ENCODE measurements at regions not wholly inside any gene's neighbourhood (a gene's known extent, or its start where the extent isn't known, plus 50 kb on each side); places are given as distances from the start of the nearest gene placed in this dataset.

DNA sequence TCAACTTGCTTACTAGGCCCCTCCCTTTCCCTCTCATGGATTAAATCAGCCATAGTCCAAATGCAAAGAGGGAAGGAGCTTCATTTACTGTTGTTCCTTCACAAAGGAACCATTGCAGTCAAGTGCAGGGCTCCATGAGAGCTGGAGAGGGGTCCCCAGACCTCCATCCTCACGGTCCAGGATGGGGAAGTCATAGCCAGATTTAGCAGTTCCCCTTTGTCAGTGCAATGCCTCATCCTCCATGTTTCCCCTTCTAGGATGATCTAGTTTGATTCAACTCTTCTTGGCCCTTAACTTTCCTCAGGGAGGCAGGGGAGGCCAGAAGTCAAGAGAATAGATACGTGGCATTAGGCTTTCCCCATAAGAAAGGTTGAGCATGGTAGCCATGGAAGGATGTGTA is 66.5 kb upstream of the FUCA2 start:
- Histone ChIP-seq H3K4me1 (peaks cover 0 to 9% (median 3%) of the 10 kb centered on the region in 4 donors), H3K9me3 (no peaks in the 10 kb centered on the region), H3K27me3 (no peaks in the 10 kb centered on the region), H3K27ac (no peak overlapping the region), H3K4me3 (no peak overlapping the region), H3K36me3 (no peaks in the 10 kb centered on the region)
- intact Hi-C loops (cut with DNase I; ENCODE audit: low total_unique reads) = loop anchor here (5.0 to 10.0 kb wide), 2 partner anchors 267 to 434 kb away; partner anchors contain the start of gene LTV1
- 44 to 76% (median 57%) methylated on average over 2 of the region's 2 CpGs for WGBS, 5 donors
- DNase-seq = no peak
- TF ChIP-seq POLR2A (IDR thresholded peaks at IDR 0.05) = no peak
- TF ChIP-seq, protein P1, sequence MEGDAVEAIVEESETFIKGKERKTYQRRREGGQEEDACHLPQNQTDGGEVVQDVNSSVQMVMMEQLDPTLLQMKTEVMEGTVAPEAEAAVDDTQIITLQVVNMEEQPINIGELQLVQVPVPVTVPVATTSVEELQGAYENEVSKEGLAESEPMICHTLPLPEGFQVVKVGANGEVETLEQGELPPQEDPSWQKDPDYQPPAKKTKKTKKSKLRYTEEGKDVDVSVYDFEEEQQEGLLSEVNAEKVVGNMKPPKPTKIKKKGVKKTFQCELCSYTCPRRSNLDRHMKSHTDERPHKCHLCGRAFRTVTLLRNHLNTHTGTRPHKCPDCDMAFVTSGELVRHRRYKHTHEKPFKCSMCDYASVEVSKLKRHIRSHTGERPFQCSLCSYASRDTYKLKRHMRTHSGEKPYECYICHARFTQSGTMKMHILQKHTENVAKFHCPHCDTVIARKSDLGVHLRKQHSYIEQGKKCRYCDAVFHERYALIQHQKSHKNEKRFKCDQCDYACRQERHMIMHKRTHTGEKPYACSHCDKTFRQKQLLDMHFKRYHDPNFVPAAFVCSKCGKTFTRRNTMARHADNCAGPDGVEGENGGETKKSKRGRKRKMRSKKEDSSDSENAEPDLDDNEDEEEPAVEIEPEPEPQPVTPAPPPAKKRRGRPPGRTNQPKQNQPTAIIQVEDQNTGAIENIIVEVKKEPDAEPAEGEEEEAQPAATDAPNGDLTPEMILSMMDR (IDR thresholded peaks at IDR 0.05) = no peak

DNA sequence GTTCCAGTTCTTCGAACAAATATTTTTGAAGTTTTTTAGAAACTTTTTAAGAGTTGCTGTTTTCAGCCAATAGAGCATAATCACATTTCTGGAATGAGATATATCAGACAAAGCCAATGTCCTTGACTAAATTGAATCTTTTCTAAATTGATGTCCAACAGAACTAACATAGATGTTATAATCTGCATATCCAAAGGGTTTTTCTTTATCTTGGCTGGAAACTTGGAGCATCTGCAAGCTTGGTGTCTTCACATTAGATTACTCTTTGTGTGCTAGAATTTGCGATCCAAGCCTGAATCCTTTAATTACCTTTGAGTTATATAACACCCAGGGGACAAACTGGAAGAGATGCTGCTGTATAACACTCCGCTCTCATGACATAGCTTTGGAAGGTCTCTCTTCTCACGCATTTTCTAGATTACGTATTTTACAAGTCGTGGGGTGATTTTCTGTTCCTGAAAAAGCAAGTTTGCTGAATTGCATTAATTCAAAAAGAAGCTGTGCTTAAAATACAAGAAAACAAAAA is 64.4 kb upstream of the FUCA2 start:
- peaks cover 0 to 9% (median 3%) of the 10 kb centered on the region in 4 donors for H3K4me1 ChIP-seq
- peak in 1 of 2 donors; percentile 82 for DNase-seq
- H3K27me3 ChIP-seq = no peaks in the 10 kb centered on the region
- intact Hi-C loops (cut with DNase I; ENCODE audit: low total_unique reads) = loop anchor here (5.0 to 10.0 kb wide), 2 partner anchors 269 to 436 kb away; partner anchors contain the start of gene LTV1
- peak overlapping the region in 1 of 5 donors; percentile 1 for H3K27ac ChIP-seq
- WGBS, 5 donors = 77 to 85% (median 79%) methylated on average over 6 of the region's 6 CpGs
- no peak overlapping the region for H3K4me3 ChIP-seq
- no peaks in the 10 kb centered on the region for H3K9me3 ChIP-seq
- no peak for TF ChIP-seq POLR2AphosphoS5 (IDR thresholded peaks at IDR 0.05)
- no peak for TF ChIP-seq EP300 (IDR thresholded peaks at IDR 0.05)
- TF ChIP-seq, protein P1 (IDR thresholded peaks at IDR 0.05) = no peak
- no peak for TF ChIP-seq POLR2A (IDR thresholded peaks at IDR 0.05)
- H3K36me3 ChIP-seq = no peaks in the 10 kb centered on the region

DNA sequence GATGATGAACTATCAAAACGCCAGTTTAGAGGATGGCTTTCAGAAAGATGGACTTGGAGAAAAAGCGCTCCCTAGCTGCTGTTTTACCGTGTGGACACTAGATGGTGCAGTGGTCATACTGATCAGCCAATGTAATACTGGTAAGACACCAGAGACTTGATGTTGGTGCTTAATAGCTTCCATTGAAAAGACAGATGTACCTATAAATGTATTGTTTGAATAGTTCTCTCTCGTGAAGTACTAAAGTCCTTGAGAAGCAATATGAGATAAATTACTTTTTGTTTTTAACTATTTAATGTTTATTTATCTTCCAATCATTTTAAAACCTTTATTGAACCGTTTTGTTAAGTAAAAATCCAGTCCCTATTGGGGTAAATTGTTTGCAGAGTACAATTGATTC is 63.9 kb upstream of the FUCA2 start:
- Histone ChIP-seq H3K27me3 (no peaks in the 10 kb centered on the region), H3K9me3 (no peaks in the 10 kb centered on the region), H3K4me3 (no peak overlapping the region), H3K36me3 (no peaks in the 10 kb centered on the region), H3K4me1 (peaks cover 0 to 9% (median 3%) of the 10 kb centered on the region in 4 donors), H3K27ac (no peak overlapping the region)
- DNase-seq = peak; percentile 37 to 92
- WGBS, 5 donors = 0 to 19% (median 5%) methylated on average over 5 of the region's 5 CpGs
- intact Hi-C loops (cut with DNase I; ENCODE audit: low total_unique reads) = loop anchor here (5.0 to 10.0 kb wide), 2 partner anchors 269 to 437 kb away; partner anchors contain the start of gene LTV1
- TF ChIP-seq POLR2AphosphoS5 (IDR thresholded peaks at IDR 0.05) = peak in 2 of 3 donors; percentile 41 to 75
- no peak for TF ChIP-seq EP300 (IDR thresholded peaks at IDR 0.05)
- no peak for TF ChIP-seq POLR2A (IDR thresholded peaks at IDR 0.05)
- TF ChIP-seq, protein P1 (IDR thresholded peaks at IDR 0.05) = peak in 5 of 7 experiments; percentile 71 to 90 (median 81)

DNA sequence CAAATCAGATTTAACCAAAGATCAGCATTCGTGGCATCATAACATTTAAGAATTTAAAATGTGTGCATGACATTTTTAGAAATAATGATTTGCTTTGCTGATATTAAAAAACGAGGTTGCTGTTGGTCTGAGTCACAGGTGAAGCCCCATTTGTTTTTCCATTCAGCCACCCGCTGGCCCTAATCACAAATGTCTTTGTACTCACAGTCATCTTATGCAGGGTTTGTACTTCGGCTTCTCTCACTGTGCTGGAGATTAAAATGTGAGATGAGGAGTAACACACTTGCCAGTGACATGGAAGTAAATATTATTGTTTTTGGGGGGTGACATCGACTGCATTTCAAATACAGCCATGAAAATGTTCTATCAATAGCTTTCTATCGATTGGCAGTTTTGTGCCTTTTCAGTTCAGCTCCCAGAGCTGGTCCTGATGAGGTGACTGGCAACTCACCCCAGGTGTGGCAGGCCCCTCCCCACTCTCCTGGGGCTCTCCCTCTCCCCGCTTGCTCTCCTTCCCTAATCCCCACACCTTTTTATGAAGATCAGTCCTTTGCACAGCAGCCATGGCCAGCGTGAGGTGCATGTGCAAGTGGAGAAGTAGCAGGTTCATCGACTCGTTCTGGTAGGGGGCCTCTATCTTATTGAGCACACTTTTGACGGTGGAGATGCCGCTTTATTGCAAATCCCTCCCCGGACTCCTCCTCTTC is 58.8 kb upstream of the FUCA2 start:
- intact Hi-C loops (cut with DNase I; ENCODE audit: low total_unique reads) = loop anchor here (10.0 kb wide), 1 partner anchor 275 kb away; the partner anchor contains the start of gene LTV1
- 54 to 80% (median 59%) methylated on average over 13 of the region's 13 CpGs for WGBS, 5 donors
- Histone ChIP-seq H3K27ac (no peak overlapping the region), H3K4me1 (peaks cover 0 to 15% (median 3%) of the 10 kb centered on the region in 4 donors), H3K36me3 (no peaks in the 10 kb centered on the region), H3K27me3 (no peaks in the 10 kb centered on the region), H3K9me3 (no peaks in the 10 kb centered on the region), H3K4me3 (no peak overlapping the region)
- no peak for TF ChIP-seq POLR2A (IDR thresholded peaks at IDR 0.05)
- TF ChIP-seq, protein P1 (IDR thresholded peaks at IDR 0.05) = no peak
- TF ChIP-seq EP300 (IDR thresholded peaks at IDR 0.05) = no peak
- no peak for TF ChIP-seq POLR2AphosphoS5 (IDR thresholded peaks at IDR 0.05)
- DNase-seq = no peak
